NCI-H82 (cell line): ENCODE measurements at regions not wholly inside any gene's neighbourhood (a gene's known extent, or its start where the extent isn't known, plus 50 kb on each side); places are given as distances from the start of the nearest gene placed in this dataset.
A peak's percentile ranks its signal among the peaks of the same experiment; 100 is the strongest.
"Not testable (repeated sequence)": the region's sequence is repeated elsewhere in the genome, so short reads cannot be mapped to it uniquely, and the experiment has no call there.

Experiments
- DNase-seq: peaks from one replicate; lab custom pipeline; 2025; lab: John Stamatoyannopoulos, UW

- not testable (repeated sequence) for DNase-seq
Measured at GRCh38 chr3:48101301-48101650, 85.1 kb upstream of the MAP4 start.

- DNase-seq = no peak
Measured at GRCh38 chr3:48092270-48092669, 76.1 kb upstream of the MAP4 start.

GRCh38 chr3:48090166-48090939, 74.1 kb upstream of the MAP4 start:
- DNase-seq = no peak

GRCh38 chr3:48088749-48089466, 72.7 kb upstream of the MAP4 start:
- peak; percentile 97 for DNase-seq

GRCh38 chr3:48088056-48088748, 72.0 kb upstream of the MAP4 start:
- DNase-seq = peak; percentile 60

DNA sequence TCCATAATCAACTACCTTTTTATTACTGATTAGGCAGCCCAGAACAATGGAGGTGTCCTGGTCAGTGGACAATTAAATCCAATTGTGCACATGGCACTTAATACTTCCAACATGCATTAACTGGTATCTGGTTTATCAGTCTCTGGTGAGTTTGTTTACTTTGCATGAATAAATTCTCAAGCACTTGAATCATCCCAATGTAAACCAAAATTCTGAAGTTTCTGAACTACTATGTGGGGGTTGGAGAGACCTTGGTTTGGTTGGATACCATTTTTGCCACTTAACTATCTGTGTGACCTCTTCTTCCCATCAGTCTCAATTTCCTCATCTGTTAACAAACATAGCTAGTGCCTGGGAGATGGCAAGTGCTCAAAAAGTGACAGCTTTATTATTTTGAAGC, 70.5 kb upstream of the MAP4 start:
- DNase-seq = peak; percentile 4

DNA sequence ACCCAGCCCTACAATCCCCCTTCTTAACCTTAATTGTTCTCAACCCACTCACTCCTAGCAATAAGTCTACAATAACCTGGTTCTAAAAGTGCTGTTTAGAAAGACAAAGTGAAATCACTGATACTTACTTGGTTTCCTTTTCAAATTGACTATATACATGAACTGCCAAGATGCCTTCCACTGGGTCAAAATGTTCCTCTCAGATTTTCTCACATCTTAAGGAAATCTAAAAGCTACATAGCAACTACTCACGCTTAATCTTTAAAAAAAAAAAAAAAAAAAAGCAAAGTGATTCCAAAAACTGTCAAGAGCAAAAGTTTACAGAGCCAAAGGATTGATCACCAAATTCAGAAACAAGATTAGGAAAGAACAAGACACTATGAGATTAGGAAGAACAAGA, 68.7 kb upstream of the MAP4 start:
- no peak for DNase-seq

DNA sequence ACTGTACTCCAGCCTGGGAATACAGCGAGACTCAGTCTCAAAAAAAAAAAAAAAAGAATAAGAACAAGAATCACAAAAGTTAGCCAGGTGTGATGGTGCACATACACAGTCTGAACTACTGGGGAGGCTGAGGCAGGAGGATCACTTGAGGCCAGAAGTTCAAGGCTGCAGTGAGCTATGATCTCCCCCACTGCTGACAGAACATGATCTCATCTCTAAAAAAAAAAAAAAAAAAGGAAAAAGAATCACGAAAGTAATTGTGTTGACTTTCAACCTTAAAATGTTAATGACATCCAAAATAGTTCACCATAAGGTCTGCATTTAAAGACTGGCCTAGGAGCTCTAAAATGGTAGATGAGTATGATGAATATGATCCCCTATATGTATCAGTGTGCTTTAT, 68.0 kb upstream of the MAP4 start:
- DNase-seq = no peak

- no peak for DNase-seq
Measured at GRCh38 chr3:48082580-48083184, 66.5 kb upstream of the MAP4 start.

GRCh38 chr3:48077815-48078214, 61.6 kb upstream of the MAP4 start:
- no peak for DNase-seq

- no peak for DNase-seq
Measured at GRCh38 chr3:48070030-48070429, 53.8 kb upstream of the MAP4 start.

GRCh38 chr3:48069339-48069738, 53.1 kb upstream of the MAP4 start:
- DNase-seq = no peak

DNA sequence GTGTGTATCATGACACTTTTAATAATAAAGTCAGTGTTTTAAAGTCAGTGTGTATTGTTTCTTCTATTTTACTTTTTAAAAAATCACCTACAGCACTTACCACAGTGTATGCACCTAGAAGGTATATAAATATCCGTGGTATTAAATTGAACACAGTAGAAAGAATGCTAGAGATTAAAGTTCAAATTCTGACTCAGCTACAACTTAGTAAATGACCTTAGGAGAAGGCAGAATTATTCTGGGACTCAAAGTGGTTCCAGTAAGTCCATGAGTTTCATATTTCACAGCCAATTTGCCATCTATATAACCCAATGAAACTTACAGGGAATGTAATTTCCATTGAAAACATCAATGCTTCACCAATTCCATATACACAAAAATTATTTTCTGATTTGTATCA, 52.7 kb upstream of the MAP4 start:
- DNase-seq = no peak

DNA sequence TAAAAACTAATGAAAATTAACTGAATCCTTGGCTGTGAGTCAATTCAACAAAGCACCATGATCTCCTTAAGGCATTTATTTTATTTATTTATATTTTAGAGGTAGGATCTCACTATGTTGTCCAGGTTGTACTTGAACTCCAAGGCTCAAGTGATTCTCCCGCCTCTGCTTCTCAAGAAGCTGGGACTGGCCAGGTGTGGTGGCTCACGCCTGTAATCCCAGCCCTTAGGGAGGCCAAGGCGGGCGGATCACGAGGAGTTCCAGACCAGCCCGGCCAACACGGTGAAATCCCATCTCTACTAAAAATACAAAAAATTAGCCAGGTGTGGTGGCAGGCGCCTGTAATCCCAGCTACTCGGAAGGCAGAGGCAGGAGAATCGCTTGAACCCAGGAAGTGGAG, 52.1 kb upstream of the MAP4 start:
- DNase-seq = not testable (repeated sequence)

GRCh38 chr3:48067271-48067670, 51.1 kb upstream of the MAP4 start:
- DNase-seq = no peak
